KBM-7 (cell line): ENCODE measurements at regions not wholly inside any gene's neighbourhood (a gene's known extent, or its start where the extent isn't known, plus 50 kb on each side); places are given as distances from the start of the nearest gene placed in this dataset.

Experiments
- DNase-seq: peaks from one replicate; pipeline ENCODE4 v3.0.0-alpha.2; 2015
- in situ Hi-C: fragments of 300-500 bp; cut with MboI; formaldehyde crosslinking; loops from 2 replicates; pipeline ENCODE4 v1.14.3; 2020; ENCODE audit warnings: low sequenced_read_pairs, low pct_unique_long_range_greater_than_20kb, mixed read lengths

GRCh38 chrX:30504309-30504708, 73.3 kb downstream of the TASL start:
- in situ Hi-C loops = no loop called here
- DNase-seq = peak; percentile 86

- in situ Hi-C loops = no loop called here
- no peak for DNase-seq
These were observed 82.1 kb downstream of the TASL start for GRCh38 chrX:30495468-30495867.

GRCh38 chrX:30493348-30493747, 84.2 kb downstream of the TASL start:
- in situ Hi-C loops = no loop called here
- DNase-seq = no peak

DNA sequence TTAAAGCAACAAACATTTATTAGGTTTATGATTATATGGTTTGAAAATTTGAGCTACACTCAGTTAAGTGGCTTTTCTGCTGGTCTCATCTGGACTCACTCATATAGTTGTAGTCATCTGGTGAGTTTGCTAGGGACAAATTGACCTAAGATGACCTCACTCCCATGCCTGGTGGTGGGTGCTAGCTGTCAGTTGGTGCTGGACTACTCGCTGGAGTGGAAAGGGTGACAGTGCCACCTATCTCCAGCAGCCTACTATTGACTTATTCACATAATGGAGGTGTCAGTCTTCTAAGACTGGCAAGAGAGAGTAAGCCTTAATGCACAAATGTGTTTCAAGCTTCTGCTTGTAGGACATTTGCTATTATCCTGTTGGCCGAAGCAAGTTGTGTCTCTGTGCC, 88.2 kb downstream of the TASL start:
- in situ Hi-C loops = no loop called here
- no peak for DNase-seq

DNA sequence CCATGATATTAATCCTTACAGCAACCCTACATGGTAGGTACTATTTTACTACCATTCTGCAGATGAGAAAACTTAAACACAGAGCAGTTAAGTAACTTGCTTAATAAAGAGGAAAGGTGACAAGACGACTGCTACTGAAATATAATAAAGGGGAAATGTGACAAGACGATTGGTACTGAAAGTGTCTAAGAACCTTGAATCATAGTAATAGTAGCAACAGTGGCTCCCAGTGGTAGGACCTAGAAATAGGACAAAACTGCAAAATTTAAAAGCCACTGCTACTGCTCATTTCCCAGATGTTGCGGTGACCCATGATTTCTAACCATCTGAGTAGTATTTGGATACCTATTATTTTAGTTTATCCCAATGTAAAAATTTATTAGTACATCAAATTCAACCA, 89.5 kb downstream of the TASL start:
- in situ Hi-C loops = no loop called here
- peak; percentile 27 for DNase-seq

- DNase-seq = no peak
- in situ Hi-C loops = no loop called here
These were observed 93.6 kb downstream of the TASL start for GRCh38 chrX:30483996-30484395.

DNA sequence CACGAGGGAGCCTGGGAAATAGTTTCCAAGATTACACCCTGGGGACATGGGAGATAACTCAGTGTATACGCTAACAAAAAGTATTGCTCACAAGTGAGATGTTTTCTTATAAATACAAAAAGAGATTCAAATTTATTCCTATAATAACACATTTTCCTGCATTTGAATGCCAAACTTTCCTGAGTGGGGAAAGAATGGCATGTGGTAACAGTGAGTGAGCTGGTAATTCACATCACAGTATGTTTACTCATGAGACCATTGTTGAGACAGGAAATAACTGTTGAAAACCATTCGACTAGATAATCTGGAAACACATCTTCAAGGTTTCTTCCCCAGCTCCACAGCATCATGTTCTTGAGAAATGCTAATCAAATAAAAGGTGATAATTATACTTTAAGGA, 109.1 kb downstream of the TASL start:
- in situ Hi-C loops = no loop called here
- DNase-seq = no peak
